Peyer's patch (tissue), 4 donors: ENCODE measurements at regions not wholly inside any gene's neighbourhood (a gene's known extent, or its start where the extent isn't known, plus 50 kb on each side); places are given as distances from the start of the nearest gene placed in this dataset.
"Not testable (repeated sequence)": the region's sequence is repeated elsewhere in the genome, so short reads cannot be mapped to it uniquely, and the experiment has no call there.

ENCODE experiments used
- DNase-seq, 3 donors: peaks; one replicate each; pipeline ENCODE4 v3.0.0-alpha.2; 2017 to 2019
- H3K27ac ChIP-seq, 4 donors: fragments of 200-600 bp; sonication (generic); one replicate each; pipeline ENCODE4 v1.5.1; 2016 to 2019
- H3K27me3 ChIP-seq, 2 donors: fragments of 200-600 bp; sonication (generic); one replicate each; pipeline ENCODE4 v1.5.1; 2019
- H3K36me3 ChIP-seq, 3 donors: fragments of 200-600 bp; sonication (generic); one replicate each; pipeline ENCODE4 v1.5.1; 2016 to 2019
- H3K4me1 ChIP-seq, 4 donors: fragments of 200-600 bp; sonication (generic); one replicate each; pipeline ENCODE4 v1.5.1; 2016 to 2019
- H3K4me3 ChIP-seq, 4 donors: fragments of 200-600 bp; sonication (generic); 1 replicate in 3 of 4; 2 replicates in 1 of 4; pipeline ENCODE4 v1.5.1; 2016 to 2019; ENCODE audit warnings: mild to moderate bottlenecking in 1 of 4
- H3K9me3 ChIP-seq, 4 donors: fragments of 200-600 bp; sonication (generic); one replicate each; pipeline ENCODE4 v1.5.1; 2016 to 2019; ENCODE audit warnings: mild to moderate bottlenecking in 1 of 4
- CTCF ChIP-seq, 6 experiments: fragments of 450-650 bp in 4 of 6; fragments of 200-600 bp in 2 of 6; sonication (generic) in 1 of 6; IDR thresholded peaks; one replicate each; pipeline ENCODE4 v1.5.1; 2017 to 2019; ENCODE audit warnings: antibody characterized with exemption in 6 of 6, mild to moderate bottlenecking in 3 of 6, moderate library complexity in 1 of 6
- POLR2A ChIP-seq, 2 donors: fragments of 450-650 bp; IDR thresholded peaks; one replicate each; pipeline ENCODE4 v1.5.1; 2017; ENCODE audit warnings: antibody characterized with exemption in 2 of 2, mild to moderate bottlenecking in 2 of 2, moderate library complexity in 2 of 2

GRCh38 chr4:162853788-162854187, 312.9 kb downstream of the NAF1 start:
- Histone ChIP-seq H3K4me1 (no peaks in the 10 kb centered on the region), H3K36me3 (no peaks in the 10 kb centered on the region), H3K27ac (no peak overlapping the region), H3K4me3 (no peak overlapping the region), H3K9me3 (no peaks in the 10 kb centered on the region), H3K27me3 (no peaks in the 10 kb centered on the region)
- TF ChIP-seq CTCF (IDR thresholded peaks at IDR 0.05) (no peak), POLR2A (IDR thresholded peaks at IDR 0.05) (no peak)
- no peak for DNase-seq

GRCh38 chr4:162852642-162853041, 314.0 kb downstream of the NAF1 start:
- no peaks in the 10 kb centered on the region for H3K4me1 ChIP-seq
- H3K36me3 ChIP-seq, result no peaks in the 10 kb centered on the region
- H3K4me3 ChIP-seq, result no peak overlapping the region
- TF ChIP-seq CTCF (IDR thresholded peaks at IDR 0.05), result no peak
- no peak for TF ChIP-seq POLR2A (IDR thresholded peaks at IDR 0.05)
- no peak overlapping the region for H3K27ac ChIP-seq
- H3K27me3 ChIP-seq, result no peaks in the 10 kb centered on the region
- H3K9me3 ChIP-seq, result no peaks in the 10 kb centered on the region
- DNase-seq, result no peak

- H3K27me3 ChIP-seq, H3K4me3 ChIP-seq, DNase-seq, H3K4me1 ChIP-seq, H3K27ac ChIP-seq, H3K9me3 ChIP-seq, H3K36me3 ChIP-seq: not testable (repeated sequence)
Measured at GRCh38 chr4:162851241-162851758, 315.4 kb downstream of the NAF1 start.

GRCh38 chr4:162849937-162850336, 316.8 kb downstream of the NAF1 start:
- Histone ChIP-seq H3K4me1 (no peaks in the 10 kb centered on the region), H3K9me3 (no peaks in the 10 kb centered on the region), H3K36me3 (no peaks in the 10 kb centered on the region), H3K27ac (no peak overlapping the region), H3K4me3 (no peak overlapping the region), H3K27me3 (no peaks in the 10 kb centered on the region)
- TF ChIP-seq CTCF (IDR thresholded peaks at IDR 0.05) (no peak), POLR2A (IDR thresholded peaks at IDR 0.05) (no peak)
- DNase-seq, result no peak

- Histone ChIP-seq H3K36me3 (no peaks in the 10 kb centered on the region), H3K27me3 (no peaks in the 10 kb centered on the region), H3K27ac (no peak overlapping the region), H3K4me3 (no peak overlapping the region), H3K4me1 (no peaks in the 10 kb centered on the region), H3K9me3 (no peaks in the 10 kb centered on the region)
- DNase-seq, result no peak
- TF ChIP-seq CTCF (IDR thresholded peaks at IDR 0.05) (no peak), POLR2A (IDR thresholded peaks at IDR 0.05) (no peak)
Measured at GRCh38 chr4:162847945-162848549, 318.6 kb downstream of the NAF1 start.

- H3K4me3 ChIP-seq, result no peak overlapping the region
- no peaks in the 10 kb centered on the region for H3K36me3 ChIP-seq
- TF ChIP-seq CTCF (IDR thresholded peaks at IDR 0.05) (no peak), POLR2A (IDR thresholded peaks at IDR 0.05) (no peak)
- H3K27ac ChIP-seq, result no peak overlapping the region
- H3K27me3 ChIP-seq, result no peaks in the 10 kb centered on the region
- no peaks in the 10 kb centered on the region for H3K4me1 ChIP-seq
- no peaks in the 10 kb centered on the region for H3K9me3 ChIP-seq
- no peak for DNase-seq
Measured at GRCh38 chr4:162841753-162842152, 324.9 kb downstream of the NAF1 start.
